SK-N-SH treated with all-trans-retinoic acid at 6 μM for 48 hours (cell line): ENCODE measurements at regions not wholly inside any gene's neighbourhood (a gene's known extent, or its start where the extent isn't known, plus 50 kb on each side); places are given as distances from the start of the nearest gene placed in this dataset.

ENCODE experiments used
- POU6F1 ChIP-seq: fragments of 250-450 bp; sonication (Bioruptor Pico); IDR thresholded peaks from 2 replicates; pipeline ENCODE4 v1.8.0; 2021; ENCODE audit warnings: low read depth, mild to moderate bottlenecking, moderate library complexity, borderline replicate concordance
- TCF4 ChIP-seq: fragments of 250-450 bp; sonication (Bioruptor Pico); IDR thresholded peaks from 2 replicates; pipeline ENCODE4 v1.8.0; 2021; ENCODE audit warnings: mild to moderate bottlenecking, moderate library complexity, borderline replicate concordance

GRCh38 chr21:18614303-18614702 lies 210.7 kb upstream of the TMPRSS15 start:
- no peak for TF ChIP-seq POU6F1 (CRISPR knock-in tag)
- TF ChIP-seq TCF4 (CRISPR knock-in tag): no peak
